ENCODE measurements at regions not wholly inside any gene's neighbourhood (a gene's known extent, or its start where the extent isn't known, plus 50 kb on each side); places are given as distances from the start of the nearest gene placed in this dataset.
"Not testable (repeated sequence)": the region's sequence is repeated elsewhere in the genome, so short reads cannot be mapped to it uniquely, and the experiment has no call there.

DNA sequence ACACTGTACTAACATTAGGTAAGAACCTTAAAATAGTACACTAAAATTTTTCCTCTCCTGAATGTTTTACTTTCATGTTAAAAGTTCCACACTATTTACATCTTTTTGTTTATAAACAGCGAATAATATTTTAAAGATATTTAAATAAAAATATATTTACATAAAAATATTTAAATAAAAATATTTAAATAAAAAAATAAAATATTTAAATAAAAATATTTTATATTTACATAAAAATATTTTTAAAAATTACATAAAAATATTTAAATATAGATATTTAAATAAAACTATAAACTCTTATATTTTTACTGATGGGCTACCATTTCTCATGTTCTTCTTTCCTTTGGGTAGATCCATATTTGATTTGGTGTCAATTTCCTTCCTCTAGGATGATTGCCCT, 619.0 kb downstream of the ANKRD7 start:
- no peak for DNase-seq

- no peak for DNase-seq
Observed at GRCh38 chr7:118844748-118845147, 620.2 kb downstream of the ANKRD7 start.

- DNase-seq: no peak
Observed at GRCh38 chr7:118845791-118846190, 621.3 kb downstream of the ANKRD7 start.

DNA sequence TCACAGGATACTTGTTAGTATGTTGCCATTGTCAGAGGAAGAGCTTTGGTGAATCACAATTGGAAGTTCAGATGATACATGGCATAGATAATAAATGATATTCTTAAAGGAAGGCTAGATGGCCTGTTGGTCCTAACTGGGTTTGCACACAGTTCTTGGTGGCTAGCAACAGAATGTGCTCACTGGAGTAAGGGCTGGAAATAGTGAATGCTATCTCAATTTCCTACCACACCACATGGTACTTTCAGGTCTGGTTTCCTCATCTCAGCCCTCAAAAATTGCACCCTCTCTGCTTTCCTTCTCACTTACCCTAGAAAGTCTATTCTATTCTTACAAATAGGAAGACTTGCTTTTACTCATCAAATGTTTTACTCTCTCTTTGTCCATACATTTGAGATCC, 622.5 kb downstream of the ANKRD7 start:
- no peak for DNase-seq

- DNase-seq: no peak
Observed at GRCh38 chr7:118855290-118855689, 630.8 kb downstream of the ANKRD7 start.

- no peak for DNase-seq
Observed at GRCh38 chr7:118858651-118859149, 634.2 kb downstream of the ANKRD7 start.

GRCh38 chr7:118861581-118861980, 637.1 kb downstream of the ANKRD7 start:
- DNase-seq: no peak

- no peak for DNase-seq
Observed at GRCh38 chr7:118862740-118863139, 638.2 kb downstream of the ANKRD7 start.

DNA sequence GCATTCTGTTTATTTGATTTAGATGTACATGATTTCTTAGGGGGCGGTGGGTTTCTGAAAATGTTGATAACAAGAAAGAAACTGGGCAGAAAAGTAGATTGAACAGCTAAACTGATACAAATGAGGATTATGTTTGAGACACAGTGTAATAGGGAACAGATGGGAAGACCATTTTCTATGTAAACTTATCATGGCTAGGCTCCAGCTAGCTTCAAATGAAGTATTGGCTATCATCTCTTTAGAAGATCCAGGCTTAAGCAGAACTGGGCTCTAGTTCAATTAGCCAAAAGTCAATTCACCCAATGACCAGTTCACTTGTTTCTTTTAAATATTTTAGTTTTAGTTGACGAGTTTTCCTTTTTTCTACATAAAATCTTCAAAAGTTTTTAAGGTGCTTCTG, 639.5 kb downstream of the ANKRD7 start:
- DNase-seq: peak; percentile 18 to 69

- DNase-seq: no peak
Observed at GRCh38 chr7:118867860-118868259, 643.4 kb downstream of the ANKRD7 start.

DNA sequence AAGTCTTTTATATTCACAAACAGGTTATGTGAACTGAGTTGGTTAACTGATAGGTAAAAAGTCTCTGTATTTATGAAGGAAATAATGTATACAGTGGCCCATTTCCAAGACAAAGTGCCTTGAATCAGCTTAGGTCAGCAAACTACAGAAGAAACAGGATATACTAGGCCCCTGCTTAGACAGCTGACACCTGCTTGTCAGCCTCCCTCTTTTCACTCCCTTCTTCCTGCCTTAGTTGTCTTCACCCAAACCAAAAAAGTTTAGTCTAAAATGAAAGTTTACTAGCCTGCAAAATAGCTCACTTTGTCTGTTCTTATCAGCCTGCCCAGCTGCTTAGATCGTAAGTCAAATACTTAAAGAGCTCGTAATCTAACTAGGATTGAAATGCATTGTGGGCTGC, 644.6 kb downstream of the ANKRD7 start:
- DNase-seq: not testable (repeated sequence)

DNA sequence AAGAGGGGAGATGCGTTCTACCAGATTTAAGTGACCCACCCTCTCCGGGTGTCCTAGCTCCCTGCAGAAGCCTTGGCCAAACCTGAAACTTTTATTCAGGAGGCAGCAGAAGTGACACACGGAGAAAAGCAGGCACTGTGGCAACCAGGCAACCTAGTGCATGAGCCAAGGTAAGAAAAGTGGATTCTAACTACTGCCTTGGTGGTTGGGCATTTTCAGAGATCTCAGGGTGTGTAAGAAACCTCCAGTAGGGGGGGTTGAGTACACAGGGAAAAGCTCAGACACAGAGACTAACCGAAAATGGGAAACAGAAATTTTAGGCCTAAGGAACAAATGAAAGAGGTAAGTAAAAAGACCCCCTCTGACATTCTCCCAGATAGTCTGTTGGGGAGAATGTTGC, 645.7 kb downstream of the ANKRD7 start:
- DNase-seq: peak in 1 of 2 experiments; percentile 38

DNA sequence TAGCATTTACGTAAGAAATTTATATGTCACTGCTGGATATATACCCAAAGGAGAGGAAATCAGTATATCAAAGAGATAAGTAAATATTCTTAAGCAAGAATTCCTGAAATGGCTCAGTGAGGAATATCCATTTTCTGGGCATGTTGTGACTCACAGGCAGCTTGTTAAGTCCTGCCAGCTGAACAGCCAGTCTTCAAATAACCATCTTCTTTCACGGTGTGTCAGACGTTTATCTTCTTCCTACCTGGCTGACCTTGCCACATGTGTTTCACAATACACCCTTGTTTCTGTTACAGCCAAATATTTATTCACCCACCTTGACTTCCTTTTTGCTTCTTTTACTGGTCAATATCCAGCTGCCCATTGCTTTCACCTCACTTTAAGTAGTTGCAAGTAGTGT, 648.1 kb downstream of the ANKRD7 start:
- no peak for DNase-seq

DNA sequence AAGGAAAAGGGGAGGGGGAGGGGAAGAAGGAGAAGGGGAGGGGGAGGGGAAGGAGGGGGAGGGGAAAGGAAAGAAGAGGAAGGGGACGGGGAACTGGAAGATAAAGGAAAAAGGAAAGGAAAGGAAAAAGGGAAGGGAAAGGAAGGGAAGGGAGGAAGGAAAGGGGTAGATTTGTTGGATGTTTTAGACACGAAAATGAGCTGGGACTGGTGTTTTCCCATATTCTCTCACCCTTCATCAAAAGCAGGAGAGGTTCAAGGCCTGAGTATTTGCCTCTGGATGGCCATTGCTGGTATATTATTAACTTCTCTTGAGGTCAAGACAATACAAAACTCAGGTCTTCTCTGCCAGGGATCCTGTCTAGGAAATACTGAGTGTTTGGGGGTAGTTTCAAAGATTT, 652.7 kb downstream of the ANKRD7 start:
- DNase-seq: no peak

DNA sequence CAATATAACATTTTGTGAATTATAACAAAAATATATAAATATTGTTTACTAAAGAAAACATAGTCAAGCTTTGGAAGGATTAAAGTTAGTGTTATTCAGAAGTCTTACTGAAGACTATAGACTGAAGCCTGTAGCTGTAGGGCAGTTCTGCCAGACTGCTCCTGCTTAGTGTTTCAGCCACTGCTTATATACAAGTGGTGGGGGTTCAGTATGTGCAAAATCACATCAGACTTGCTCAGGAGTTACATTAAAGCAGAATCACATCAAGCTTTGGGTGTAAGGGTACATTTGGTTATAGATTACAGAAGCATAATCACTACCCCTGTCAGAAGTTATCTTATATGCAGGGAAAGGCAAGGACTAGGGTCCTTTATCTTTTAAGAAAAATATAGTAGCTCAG, 653.8 kb downstream of the ANKRD7 start:
- DNase-seq: no peak

GRCh38 chr7:118898284-118898683, 673.8 kb downstream of the ANKRD7 start:
- no peak for DNase-seq

DNA sequence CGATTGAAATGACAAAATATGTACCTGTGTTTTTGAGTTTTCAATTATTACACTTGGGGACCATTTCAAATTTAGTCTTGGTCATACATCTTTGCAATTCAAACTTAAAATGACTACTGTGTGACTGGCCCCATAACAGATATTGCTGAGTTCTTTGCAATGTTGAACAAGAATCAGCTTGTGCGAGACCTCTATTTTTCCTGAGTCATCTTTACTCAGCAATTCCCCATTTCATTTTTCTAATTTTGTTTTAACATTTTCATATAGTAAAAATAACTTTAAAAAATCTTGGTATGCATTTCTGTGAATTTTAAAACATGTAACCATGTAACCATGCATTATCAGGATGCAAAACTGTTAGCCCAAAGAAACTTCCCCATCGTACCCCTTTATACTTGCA, 678.1 kb downstream of the ANKRD7 start:
- DNase-seq: no peak

DNA sequence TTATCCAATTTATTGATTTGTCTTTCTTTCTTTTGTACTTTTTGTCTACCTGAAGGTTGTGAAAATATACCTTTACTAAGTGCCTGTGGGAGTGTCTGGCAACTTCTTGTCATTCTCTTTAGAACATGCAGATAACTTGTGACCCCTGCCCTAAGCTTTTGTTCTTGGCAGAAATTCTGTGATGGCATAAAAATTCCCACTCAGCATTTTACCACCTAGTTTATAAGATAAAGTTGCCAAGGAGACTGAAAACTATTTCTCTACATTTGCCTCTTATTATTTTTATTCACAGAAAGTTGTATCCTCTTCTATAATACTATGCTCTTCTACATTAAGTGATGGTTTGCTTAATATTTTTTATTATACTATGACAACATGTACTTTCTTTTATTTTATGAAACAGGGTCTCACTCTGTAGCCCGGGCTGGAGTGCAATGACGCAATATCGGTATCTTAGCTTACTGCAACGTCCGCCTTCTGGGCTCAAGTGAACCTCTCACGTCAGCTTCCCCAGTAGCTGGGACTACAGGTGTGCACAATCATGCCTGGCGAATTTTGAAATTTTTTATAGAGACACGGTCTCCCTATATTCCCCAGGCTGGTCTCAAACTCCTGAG, 683.5 kb downstream of the ANKRD7 start:
- DNase-seq: no peak

DNA sequence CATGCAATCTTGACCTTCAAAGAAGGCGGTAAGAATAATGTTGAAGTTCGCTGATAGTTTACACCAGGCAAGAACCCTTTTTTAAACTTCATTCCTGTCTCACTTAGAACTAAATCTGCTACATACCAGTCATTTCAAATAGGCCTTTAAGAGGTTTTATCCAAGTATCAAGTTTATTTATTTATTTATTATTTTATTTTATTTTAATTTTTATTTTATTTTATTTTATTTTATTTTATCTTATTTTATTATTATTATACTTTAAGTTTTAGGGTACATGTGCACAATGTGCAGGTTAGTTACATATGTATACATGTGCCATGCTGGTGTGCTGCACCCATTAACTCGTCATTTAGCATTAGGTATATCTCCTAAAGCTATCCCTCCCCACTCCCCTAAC, 691.6 kb downstream of the ANKRD7 start:
- not testable (repeated sequence) for DNase-seq

- DNase-seq: peak; percentile 16 to 45
Observed at GRCh38 chr7:118918556-118918955, 694.1 kb downstream of the ANKRD7 start.

GRCh38 chr7:118938845-118939244, 714.3 kb downstream of the ANKRD7 start:
- no peak for DNase-seq

DNA sequence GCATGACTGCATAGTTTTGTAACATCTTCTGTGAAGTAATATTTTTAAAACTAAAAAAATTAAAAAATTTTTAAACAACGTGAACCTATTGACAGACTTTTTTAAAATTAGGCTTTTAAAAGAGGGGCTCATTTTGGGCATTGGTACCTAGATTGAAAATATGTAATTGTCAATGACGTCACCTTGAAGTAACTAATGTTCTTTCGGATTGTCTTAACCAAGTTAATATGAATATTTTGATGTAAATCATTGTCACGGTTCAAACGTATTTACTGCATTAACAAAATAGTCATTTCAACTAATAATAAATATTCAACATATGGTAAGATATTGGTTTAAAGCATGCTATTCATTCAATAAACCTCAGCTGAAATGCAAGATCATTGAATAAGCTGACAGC, 719.8 kb downstream of the ANKRD7 start:
- no peak for DNase-seq

DNA sequence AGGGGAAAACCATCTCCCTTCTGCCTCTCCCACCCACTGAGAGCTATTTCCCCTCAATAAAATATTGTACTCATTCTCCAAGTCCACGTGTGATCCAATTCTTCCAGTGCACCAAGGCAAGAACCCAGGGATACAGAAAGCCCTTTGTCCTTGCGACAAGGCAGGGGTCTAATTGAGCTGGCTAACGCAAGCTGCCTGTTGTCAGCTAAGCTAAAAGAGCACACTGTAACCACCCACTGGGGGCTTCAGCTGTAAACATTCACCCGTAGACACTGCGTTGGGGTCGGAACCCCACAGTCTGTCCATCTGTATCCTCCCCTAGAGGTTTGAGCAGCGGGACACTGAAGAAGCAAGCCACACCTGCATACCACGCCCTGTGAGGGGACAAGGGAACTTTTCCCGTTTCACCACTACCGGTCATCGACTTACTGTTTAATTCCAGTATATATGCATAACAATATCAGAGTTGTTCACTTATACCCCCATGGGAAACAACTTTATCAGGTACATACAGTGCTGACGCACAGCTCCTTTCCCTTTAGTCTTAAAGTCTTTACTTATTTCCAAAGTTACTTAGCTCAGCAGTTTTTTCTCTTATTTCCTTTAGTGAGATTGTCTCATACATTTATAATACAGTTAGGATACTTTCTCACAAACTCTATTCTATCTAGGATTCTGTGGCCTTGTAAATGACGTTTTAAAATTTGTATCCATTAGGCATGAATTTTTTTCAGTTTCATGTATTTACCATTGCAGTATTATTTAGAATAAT, 721.6 kb downstream of the ANKRD7 start:
- no peak for DNase-seq

- DNase-seq: no peak
Observed at GRCh38 chr7:118948508-118948907, 724.0 kb downstream of the ANKRD7 start.

DNA sequence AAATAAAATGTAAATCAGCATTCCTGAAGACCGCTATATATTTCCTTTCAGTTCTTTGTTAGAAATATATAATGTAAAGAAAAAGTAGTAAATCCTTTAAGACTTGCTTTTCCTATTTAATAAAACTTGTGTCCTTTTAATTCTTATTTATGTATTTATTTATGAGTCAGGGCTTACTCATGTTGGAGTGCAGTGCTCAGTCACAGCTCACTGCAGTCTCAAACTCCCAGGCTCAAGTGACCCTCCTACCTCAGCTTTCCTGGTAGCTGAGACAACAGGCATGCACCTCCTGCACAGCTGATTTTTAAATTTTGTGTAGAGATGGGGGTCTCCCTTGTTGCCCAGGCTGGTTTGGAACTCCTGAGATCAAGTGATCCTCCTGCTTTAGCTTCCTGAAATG, 724.5 kb downstream of the ANKRD7 start:
- no peak for DNase-seq
